ENCODE measurements at regions not wholly inside any gene's neighbourhood (a gene's known extent, or its start where the extent isn't known, plus 50 kb on each side); places are given as distances from the start of the nearest gene placed in this dataset.
"Not testable (repeated sequence)": the region's sequence is repeated elsewhere in the genome, so short reads cannot be mapped to it uniquely, and the experiment has no call there.

DNA sequence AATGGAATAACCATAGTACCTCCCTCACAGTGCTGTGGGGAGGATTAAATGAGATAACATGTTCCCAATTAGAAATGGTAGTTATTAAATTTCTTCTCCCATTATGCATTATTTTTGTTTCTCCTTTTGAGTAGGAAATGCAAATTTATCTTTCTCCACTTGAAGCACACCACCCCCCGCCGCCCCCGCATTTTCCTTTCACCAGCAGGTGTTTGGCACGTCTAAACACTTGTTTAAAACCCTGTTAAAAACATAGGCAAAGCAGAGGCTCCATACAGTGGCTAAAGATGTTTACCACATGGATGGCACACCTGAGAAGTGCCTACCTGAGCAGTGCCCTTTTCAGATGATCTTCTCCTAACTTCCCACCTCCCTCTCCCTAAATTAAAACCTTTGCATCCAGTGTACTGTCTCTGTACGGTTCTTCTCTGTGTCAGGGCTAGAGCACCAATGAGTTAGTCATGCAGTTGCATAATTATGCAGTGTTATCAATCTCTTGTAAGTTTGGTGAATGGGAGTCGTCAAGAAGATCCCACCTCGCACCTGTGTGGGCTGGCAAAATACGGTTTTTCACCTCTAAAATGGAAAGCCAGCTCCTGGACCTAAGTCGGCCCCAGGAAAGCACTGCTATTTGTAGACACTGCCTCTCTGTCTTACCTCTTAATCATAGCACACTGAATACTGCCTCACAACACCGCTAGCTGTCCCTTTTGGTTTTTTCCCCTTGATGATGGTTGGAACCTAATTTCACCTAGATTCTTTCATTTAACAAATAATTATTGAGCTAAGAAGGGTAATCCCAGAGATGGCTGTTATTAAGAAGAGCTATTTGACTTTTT is 122.0 kb downstream of the CT47B1 start:
- DNase-seq (ENCODE audit: low spot score), result no peak

DNA sequence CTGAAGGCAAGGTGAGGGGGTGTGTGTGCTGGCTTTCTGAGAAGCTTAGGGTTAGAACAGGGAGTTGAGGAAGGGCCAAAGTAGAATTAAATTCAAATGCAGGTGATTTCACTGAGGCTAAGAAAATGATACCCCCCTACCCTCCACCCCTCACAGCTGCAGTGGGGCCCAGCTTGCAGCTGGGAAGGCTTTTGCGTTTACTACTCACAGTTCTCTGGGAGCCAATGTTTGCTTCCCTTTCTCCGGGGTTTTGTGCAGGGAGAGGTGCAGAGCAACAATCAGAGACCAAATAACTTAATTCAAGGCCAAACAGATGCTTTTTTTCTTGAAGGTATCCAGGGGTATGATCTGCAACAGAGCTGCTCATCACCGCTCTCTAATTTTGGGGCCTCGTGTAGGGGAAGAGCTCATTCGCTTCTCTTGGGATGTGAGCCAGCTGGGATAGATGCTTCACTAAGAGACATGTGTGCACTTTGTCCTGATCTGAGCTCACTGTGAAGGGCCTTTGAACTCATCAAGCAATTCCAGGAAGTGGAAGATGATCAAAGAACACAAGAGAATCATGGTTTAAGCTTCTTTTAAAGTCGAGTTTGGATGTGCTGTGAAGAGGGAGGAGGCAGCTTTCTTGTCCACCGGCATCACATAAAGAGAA is 122.7 kb upstream of the C1GALT1C1 start:
- no peak for DNase-seq (ENCODE audit: low spot score)

- no peak for DNase-seq (ENCODE audit: low spot score)
Observed at GRCh38 chrX:120751683-120752082, 121.8 kb upstream of the C1GALT1C1 start.

DNA sequence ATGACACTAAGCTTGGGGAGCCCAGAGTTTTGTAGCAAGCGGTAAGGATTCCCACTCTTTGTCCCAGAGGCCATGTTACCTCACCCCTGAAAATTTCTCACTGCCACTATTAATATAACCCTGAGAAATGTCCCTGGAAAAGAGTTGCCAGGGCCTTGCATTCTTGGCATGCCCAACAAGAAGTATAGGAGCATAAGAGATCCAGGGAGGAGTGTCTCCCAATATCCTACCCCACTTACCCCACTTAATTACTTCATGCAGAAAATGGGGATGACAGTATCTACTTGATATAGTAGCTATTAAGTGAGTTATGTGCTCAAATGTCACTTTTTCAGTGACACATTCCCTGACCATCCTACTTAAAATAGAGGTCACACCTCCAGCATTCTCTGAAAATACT is 120.5 kb upstream of the C1GALT1C1 start:
- DNase-seq (ENCODE audit: low spot score), result no peak

DNA sequence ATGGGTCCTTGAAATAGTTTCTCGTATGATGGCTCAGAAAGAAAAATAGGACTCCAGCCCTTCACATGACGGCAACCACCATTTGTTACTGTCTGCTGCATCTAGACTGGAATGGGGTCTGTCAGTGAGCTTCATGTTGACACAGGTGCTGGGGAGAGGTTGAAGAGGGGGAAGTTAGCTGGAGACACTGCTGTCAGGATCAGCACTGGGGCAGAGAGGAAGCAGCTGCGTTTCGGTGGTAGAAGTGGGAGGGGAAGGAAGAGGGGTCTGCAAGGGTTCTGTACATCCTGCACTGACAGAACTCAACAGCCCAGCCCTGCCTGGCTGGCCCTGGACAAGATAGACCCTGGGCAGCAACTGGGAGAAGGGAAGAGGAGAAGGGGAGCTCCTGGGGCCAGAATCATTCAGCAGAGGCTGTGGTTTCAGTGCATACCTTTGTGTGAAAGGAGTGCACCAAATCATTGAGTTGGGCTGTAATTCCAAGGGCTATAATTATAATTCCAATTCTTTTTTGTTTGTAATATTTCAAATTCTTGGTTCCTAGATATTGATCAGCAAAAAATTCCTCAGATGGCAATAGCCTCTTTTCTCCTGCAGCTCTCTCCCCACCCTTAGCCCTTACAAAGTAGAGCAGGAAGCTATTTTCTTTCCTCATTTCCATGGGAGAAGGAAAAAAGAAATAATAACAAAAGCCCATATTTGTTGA is 119.4 kb upstream of the C1GALT1C1 start:
- DNase-seq (ENCODE audit: low spot score), result no peak

GRCh38 chrX:120746153-120746552 is 116.3 kb upstream of the C1GALT1C1 start:
- no peak for DNase-seq (ENCODE audit: low spot score)

DNA sequence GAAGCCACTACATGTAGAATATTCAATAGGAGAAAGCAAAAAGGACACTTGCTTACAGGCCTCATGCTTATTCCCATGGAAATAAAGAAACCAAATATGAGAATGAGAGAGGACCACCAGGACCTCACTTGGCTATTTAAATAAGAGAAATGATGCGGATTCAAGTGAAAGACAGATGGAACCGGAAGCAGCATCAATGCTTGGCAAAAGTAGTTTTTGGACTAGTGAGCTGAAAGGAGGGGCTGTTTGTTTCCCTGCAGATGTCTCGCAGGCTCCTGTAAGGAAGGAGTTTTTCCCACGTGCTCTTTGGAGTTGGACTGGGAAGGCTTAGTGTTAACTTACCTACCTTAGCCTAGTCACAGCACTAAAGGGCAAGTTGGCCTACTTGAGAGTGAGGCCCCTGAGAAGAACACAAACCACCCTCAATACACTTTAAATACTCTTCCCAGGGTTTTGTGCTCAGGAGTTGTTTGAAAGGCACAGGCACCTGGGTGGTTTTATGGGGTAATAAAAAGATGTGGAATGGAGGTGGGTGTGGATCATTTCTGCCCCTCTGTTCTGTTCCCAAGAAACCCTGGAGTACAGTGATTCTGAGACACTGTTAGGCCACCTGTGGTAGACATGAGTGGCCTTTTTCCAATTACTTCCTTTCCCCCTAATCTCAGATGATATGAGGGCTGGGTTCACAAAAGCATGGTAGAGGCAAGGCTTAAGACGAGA is 113.3 kb upstream of the C1GALT1C1 start:
- no peak for DNase-seq (ENCODE audit: low spot score)

DNA sequence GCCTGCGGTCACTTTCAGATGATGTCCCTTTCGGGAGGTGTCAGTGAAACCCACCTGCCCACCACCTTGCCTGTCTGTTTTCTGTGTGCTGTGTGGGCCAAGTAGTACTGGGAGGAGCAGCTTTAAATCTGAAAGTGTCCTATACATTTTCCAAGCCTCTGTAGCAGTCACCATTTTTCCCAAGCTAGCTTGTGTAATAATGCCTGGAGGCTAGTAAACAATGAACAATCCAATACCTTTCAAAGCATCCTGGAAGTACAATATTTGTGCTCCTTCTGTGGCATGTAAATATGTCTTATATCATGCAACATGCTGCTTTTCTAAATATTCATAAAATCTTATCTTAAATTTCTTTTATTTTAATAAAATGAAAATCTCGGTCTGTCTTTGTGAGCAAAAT is 111.6 kb upstream of the C1GALT1C1 start:
- DNase-seq (ENCODE audit: low spot score), result no peak

GRCh38 chrX:120740072-120740471 is 110.2 kb upstream of the C1GALT1C1 start:
- DNase-seq (ENCODE audit: low spot score), result no peak

DNA sequence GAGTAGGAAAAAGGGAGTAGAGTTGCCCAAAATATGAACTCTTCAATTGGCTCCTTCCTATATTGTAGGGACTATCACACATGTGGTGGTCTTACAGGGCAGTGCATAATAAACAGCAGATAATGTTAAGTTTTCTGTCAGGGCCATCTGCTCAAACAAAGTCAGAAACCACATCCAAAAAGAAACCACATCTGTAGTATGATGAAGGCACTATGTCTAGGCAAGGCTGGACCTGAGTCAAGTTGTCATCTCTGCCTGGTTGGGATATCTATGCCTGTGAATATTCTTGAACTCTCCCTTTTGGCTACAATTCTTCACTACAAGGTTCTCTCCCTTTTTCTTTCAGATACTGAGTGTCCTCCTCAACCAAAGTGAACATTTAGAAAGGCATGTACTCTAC is 109.4 kb upstream of the C1GALT1C1 start:
- DNase-seq (ENCODE audit: low spot score), result no peak

- no peak for DNase-seq (ENCODE audit: low spot score)
Observed at GRCh38 chrX:120736989-120737388, 107.1 kb upstream of the C1GALT1C1 start.

GRCh38 chrX:120735966-120736365 is 106.1 kb upstream of the C1GALT1C1 start:
- no peak for DNase-seq (ENCODE audit: low spot score)

GRCh38 chrX:120732879-120733278 is 103.0 kb upstream of the C1GALT1C1 start:
- DNase-seq (ENCODE audit: low spot score), result no peak

GRCh38 chrX:120732461-120732860 is 102.6 kb upstream of the C1GALT1C1 start:
- no peak for DNase-seq (ENCODE audit: low spot score)

DNA sequence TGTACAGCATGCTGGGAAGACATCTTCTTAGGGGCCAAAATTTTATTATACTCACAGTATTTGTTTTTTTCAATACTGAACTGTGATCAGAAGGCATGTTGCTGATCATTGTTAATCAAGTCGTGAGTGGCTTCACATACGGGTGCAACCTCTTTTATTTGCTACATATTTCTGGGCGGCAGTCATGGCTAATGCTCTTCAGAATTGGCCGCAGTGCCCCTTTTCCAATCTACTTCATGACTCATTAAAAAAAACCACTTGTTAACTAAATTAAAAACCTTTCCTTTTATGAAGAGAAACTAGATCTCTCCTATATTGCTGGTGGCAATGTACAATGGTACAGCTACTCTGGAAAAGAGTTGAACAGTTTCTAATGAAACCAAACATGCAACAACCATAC is 101.5 kb upstream of the C1GALT1C1 start:
- no peak for DNase-seq (ENCODE audit: low spot score)

DNA sequence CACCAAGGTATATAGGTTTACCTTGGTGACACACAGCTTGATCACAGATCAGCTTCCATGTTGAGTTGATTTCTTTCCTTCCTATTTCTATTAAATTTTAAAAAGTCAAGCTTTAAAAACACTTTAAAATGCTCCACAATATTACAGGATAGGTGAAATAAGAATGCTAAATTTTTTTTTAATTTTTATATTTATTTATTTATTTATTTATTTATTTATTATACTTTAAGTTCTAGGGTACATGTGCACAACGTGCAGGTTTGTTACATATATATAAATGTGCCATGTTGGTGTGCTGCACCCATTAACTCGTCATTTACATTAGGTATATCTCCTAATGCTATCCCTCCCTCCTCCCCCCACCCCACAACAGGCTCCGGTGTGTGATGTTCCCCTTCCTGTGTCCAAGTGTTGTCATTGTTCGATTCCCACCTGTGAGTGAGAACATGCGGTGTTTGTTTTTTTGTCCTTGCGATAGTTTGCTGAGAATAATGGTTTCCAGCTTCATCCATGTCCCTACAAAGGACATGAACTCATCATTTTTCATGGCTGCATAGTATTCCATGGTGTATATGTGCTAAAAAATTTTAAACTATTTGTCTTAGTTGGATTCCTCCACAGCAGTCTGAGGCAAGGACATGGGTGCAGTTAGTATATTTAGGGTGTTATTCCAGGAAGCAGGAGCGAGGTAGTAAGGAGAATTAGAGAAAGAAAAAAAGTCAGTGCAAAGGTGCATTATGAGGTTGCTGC is 99.8 kb upstream of the C1GALT1C1 start:
- not testable (repeated sequence) for DNase-seq (ENCODE audit: low spot score)

GRCh38 chrX:120727911-120728310 is 98.1 kb upstream of the C1GALT1C1 start:
- DNase-seq (ENCODE audit: low spot score), result no peak

DNA sequence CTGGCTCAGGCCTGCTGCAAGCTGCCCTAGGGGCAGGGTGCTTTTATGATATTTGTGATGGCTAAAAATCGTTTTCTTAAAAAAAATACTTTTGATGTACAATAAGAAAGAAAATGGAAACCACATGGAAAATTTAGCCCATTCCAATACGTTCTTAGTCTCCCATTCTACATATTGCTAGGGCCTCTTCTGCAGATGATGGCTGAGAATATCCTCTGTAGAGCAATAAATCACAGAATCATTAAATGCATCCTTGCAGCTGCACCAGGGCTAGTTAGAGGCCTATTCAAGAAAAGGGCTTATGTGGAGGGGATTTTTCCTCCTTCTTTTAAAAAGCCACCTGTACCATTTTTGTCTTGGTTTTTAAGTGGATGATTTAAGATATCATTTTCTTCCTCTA is 97.6 kb upstream of the C1GALT1C1 start:
- DNase-seq (ENCODE audit: low spot score), result no peak

- DNase-seq (ENCODE audit: low spot score), result no peak
Observed at GRCh38 chrX:120726294-120726693, 96.4 kb upstream of the C1GALT1C1 start.

GRCh38 chrX:120725874-120726273 is 96.0 kb upstream of the C1GALT1C1 start:
- DNase-seq (ENCODE audit: low spot score), result no peak

GRCh38 chrX:120719622-120720021 is 89.8 kb upstream of the C1GALT1C1 start:
- no peak for DNase-seq (ENCODE audit: low spot score)

DNA sequence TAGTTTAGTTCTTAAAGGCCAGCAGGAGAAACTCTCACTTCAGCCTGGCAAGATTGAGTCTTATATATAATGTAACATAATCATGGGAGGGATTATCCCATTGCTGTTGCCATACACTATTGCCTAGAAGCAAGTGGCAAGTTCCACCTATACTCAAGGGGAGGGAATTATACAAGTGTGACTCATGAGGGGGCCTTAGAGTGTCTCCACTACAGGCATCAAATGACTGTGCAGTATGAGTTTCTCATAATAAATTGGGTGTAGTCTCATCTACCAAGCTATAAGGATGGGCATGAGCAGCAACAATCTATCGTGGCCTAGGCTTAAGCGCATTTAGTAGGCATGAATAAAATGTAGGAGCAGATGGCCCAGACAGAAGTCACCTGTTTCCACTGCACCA is 89.1 kb upstream of the C1GALT1C1 start:
- DNase-seq (ENCODE audit: low spot score), result no peak

Data from LoVo (cell line).